ENCODE measurements at regions not wholly inside any gene's neighbourhood (a gene's known extent, or its start where the extent isn't known, plus 50 kb on each side); places are given as distances from the start of the nearest gene placed in this dataset.

DNA sequence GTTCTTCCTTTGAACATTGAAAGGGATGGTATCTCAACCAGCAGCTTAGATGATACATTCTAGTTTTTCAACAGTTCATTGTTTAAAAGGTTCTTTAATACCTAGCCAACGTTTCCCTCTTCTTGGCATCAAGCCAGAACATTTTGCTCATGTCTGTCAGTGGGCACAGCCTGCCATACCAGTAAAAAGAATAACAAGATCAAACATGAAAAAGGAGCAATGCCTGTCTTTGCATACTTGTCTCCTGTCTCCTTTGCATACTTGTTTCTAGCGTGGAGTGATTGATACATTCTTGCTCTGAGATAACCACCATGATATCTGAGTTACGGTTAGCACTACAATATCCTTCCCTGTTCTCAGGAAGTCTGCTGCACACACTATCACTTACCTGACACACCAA is 248.6 kb upstream of the DAPK1 start:
- Histone ChIP-seq H3K4me3 (no peak overlapping the region), H3K4me1 (ENCODE audit: control insufficient read depth in 1 of 2, low read depth in 2 of 2) (no peaks in the 10 kb centered on the region), H3K27me3 (replicated peaks; ENCODE audit: insufficient read depth) (no peaks in the 10 kb centered on the region), H3K9me3 (no peaks in the 10 kb centered on the region), H3K36me3 (no peaks in the 10 kb centered on the region), H3K27ac (no peak overlapping the region)
- ATAC-seq (ENCODE audit: insufficient number of reproducible peaks, low FRiP score, low read depth) (no peak), DNase-seq (ENCODE audit: low spot score) (no peak)
- TF ChIP-seq, protein P1, sequence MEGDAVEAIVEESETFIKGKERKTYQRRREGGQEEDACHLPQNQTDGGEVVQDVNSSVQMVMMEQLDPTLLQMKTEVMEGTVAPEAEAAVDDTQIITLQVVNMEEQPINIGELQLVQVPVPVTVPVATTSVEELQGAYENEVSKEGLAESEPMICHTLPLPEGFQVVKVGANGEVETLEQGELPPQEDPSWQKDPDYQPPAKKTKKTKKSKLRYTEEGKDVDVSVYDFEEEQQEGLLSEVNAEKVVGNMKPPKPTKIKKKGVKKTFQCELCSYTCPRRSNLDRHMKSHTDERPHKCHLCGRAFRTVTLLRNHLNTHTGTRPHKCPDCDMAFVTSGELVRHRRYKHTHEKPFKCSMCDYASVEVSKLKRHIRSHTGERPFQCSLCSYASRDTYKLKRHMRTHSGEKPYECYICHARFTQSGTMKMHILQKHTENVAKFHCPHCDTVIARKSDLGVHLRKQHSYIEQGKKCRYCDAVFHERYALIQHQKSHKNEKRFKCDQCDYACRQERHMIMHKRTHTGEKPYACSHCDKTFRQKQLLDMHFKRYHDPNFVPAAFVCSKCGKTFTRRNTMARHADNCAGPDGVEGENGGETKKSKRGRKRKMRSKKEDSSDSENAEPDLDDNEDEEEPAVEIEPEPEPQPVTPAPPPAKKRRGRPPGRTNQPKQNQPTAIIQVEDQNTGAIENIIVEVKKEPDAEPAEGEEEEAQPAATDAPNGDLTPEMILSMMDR (IDR thresholded peaks at IDR 0.05) = no peak

DNA sequence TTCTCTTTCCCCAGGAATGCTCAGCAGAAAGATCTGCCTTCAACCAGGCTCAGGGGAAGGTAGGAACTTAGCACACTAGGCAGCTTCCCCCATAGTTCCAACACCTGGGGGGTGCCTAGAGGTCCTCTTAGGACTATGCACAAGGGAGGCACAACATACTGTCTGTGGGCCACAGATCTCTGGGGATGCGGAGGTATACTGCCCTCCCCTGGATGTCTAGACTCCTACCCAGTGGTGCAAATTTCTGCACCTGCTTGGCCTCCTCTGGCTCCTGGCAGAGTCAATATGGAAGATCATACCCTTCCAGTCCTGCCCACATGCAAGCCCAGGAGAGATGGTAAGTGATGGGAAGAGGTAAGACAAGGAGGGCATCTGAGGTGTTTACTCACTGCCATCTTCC is 247.5 kb upstream of the DAPK1 start:
- Histone ChIP-seq H3K27me3 (replicated peaks; ENCODE audit: insufficient read depth) (no peaks in the 10 kb centered on the region), H3K27ac (no peak overlapping the region), H3K4me1 (ENCODE audit: control insufficient read depth in 1 of 2, low read depth in 2 of 2) (peaks cover 6 to 9% of the 10 kb centered on the region in 2 donors), H3K36me3 (no peaks in the 10 kb centered on the region), H3K9me3 (no peaks in the 10 kb centered on the region), H3K4me3 (no peak overlapping the region)
- TF ChIP-seq, protein P1 (IDR thresholded peaks at IDR 0.05) = no peak
- ATAC-seq (ENCODE audit: insufficient number of reproducible peaks, low FRiP score, low read depth) (no peak), DNase-seq (ENCODE audit: low spot score) (no peak)

DNA sequence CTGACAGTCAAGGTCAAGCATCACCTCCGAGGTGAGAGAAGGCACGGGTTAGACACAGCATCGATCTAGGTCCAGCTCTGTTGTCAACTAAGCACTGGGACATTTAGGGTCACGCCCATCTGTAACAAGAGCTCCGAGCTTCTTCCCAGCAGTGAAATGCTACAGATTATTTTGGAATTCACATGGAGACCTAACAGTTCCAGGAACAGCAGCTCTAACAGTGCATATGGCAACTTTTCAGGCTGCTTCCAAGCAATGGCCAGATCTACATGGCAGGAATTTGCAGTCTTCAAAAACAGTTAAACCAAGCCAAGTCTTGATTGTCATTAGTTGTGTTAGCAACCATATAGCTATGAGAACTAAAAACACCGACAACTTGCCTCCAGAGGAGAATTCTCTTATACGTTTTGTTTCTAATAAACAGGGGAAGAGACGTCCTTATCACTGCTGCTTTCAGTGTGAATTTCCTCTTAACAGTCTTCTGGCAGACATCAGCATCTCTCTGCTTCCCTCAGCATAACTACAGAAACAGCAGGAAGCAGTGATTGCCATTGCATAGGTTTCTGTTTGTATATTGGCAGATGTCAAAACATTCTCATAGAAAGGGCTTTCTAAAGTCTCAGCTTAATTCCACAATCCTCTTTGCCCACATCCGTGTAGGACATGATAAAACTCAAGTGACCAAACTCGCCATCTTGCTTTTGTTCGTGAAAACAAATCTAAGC is 242.1 kb upstream of the DAPK1 start:
- TF ChIP-seq, protein P1 (IDR thresholded peaks at IDR 0.05) = no peak
- no peak for ATAC-seq (ENCODE audit: insufficient number of reproducible peaks, low FRiP score, low read depth)
- no peaks in the 10 kb centered on the region for H3K27me3 ChIP-seq (replicated peaks; ENCODE audit: insufficient read depth)
- no peak for DNase-seq (ENCODE audit: low spot score)
- H3K36me3 ChIP-seq = no peaks in the 10 kb centered on the region
- H3K27ac ChIP-seq = peak overlapping the region in 1 of 2 donors; percentile 41
- H3K4me1 ChIP-seq (ENCODE audit: control insufficient read depth in 1 of 2, low read depth in 2 of 2) = peaks cover 10 to 18% of the 10 kb centered on the region in 2 donors
- H3K4me3 ChIP-seq = peak overlapping the region; percentile 4
- no peaks in the 10 kb centered on the region for H3K9me3 ChIP-seq

DNA sequence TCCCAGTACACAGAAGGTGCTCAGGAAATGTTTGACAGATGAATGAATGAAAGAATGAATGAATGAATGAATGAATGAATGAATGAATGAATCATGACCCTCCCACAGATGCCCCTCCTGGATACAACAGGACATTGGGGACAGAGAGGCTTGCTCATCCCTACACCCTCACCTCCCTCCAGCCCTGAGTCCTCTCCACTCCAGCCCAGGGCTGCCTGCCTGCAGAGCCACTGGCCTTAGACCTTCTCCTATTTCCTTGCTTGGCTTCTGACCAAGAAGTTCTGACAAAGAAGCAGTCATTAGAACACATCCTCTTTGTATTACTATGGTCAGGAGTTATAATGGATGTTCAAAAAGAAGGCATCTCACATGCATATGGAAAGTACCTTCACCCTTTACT is 240.7 kb upstream of the DAPK1 start:
- H3K36me3 ChIP-seq = no peaks in the 10 kb centered on the region
- ATAC-seq (ENCODE audit: insufficient number of reproducible peaks, low FRiP score, low read depth) (no peak), DNase-seq (ENCODE audit: low spot score) (no peak)
- H3K4me1 ChIP-seq (ENCODE audit: control insufficient read depth in 1 of 2, low read depth in 2 of 2) = peaks cover 10 to 18% of the 10 kb centered on the region in 2 donors
- TF ChIP-seq, protein P1 (IDR thresholded peaks at IDR 0.05) = no peak
- H3K4me3 ChIP-seq = no peak overlapping the region
- no peak overlapping the region for H3K27ac ChIP-seq
- H3K27me3 ChIP-seq (replicated peaks; ENCODE audit: insufficient read depth) = no peaks in the 10 kb centered on the region
- no peaks in the 10 kb centered on the region for H3K9me3 ChIP-seq

DNA sequence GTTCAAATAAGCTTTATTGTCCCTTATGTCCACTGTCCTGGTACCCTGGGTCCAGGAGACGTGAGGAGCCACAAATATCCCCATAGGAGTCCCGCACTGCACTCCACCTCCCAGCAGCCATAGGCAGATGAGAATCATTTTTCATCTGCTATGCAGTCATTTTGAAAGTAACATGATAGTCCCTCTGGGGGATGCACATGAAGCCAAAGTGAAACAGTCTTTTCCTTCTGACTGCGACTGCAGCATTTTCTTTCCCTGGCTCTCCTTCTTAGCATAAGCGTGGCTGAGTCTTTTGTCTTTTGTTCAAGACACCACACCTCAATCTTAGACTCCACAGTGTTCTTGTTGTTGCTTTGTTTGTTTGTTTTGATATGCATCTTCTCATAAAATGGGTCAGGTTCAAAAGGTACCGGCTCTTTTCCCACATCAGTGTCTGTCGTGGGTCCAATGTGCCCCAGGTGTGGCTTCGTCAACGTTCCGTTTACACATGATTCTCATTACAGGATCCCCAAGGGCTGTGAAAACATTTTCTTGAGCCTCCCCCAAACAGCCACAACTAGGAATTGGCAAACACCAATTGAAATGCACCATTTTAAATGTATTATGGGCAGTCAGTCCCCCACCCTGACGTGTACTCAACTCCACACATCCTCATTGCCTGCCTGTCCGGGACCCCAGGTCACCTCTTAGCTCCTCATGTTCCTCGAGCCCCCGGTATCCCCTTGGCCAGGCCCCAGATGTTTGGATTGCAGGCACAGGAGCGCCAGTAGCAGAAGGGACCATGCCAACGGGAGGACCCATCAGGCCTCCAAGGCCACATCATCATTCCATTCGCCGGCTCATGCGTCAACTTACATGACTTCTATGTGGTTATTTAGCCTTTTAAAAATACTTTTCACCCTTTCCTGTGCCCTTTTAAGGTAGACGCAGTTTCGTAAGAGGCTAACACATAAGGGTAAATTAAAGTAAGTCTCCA is 237.8 kb upstream of the DAPK1 start:
- Histone ChIP-seq H3K4me1 (ENCODE audit: control insufficient read depth in 1 of 2, low read depth in 2 of 2) (peaks cover 7 to 14% of the 10 kb centered on the region in 2 donors), H3K27ac (no peak overlapping the region), H3K27me3 (replicated peaks; ENCODE audit: insufficient read depth) (no peaks in the 10 kb centered on the region), H3K4me3 (no peak overlapping the region), H3K9me3 (no peaks in the 10 kb centered on the region), H3K36me3 (no peaks in the 10 kb centered on the region)
- no peak for DNase-seq (ENCODE audit: low spot score)
- no peak for ATAC-seq (ENCODE audit: insufficient number of reproducible peaks, low FRiP score, low read depth)
- TF ChIP-seq, protein P1 (IDR thresholded peaks at IDR 0.05) = no peak
